ENCODE measurements at regions not wholly inside any gene's neighbourhood (a gene's known extent, or its start where the extent isn't known, plus 50 kb on each side); places are given as distances from the start of the nearest gene placed in this dataset.

DNA sequence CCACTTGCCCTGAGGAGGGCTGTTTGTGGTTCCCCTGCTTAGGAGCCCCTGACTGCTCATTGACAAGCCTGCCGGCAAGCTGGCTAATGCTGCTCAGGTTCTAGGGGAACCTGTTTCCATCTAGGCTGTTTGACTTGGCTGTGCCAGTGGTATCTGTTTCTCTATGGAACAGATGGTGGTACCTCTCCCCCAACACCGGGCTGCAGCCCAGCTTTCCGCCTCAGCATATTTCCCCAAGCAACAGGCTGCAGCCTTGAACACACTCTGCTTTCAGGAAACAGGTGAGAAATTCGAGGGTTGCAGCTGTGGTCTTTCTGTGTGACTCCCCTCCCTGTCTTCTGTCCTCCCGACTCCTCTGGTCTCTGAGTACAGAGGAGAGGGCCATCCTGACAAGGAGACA is 132.3 kb downstream of the TMEM132E start:
- intact Hi-C loops (cut with DNase I), result no loop called here
- no peak for ATAC-seq
- Histone ChIP-seq H3K4me3 (no peak overlapping the region), H3K36me3 (no peaks in the 10 kb centered on the region), H3K9me3 (no peaks in the 10 kb centered on the region), H3K27me3 (peaks cover 12% of the 10 kb centered on the region), H3K27ac (no peak overlapping the region), H3K4me1 (no peaks in the 10 kb centered on the region)
- no peak for DNase-seq
- TF ChIP-seq, protein P1, sequence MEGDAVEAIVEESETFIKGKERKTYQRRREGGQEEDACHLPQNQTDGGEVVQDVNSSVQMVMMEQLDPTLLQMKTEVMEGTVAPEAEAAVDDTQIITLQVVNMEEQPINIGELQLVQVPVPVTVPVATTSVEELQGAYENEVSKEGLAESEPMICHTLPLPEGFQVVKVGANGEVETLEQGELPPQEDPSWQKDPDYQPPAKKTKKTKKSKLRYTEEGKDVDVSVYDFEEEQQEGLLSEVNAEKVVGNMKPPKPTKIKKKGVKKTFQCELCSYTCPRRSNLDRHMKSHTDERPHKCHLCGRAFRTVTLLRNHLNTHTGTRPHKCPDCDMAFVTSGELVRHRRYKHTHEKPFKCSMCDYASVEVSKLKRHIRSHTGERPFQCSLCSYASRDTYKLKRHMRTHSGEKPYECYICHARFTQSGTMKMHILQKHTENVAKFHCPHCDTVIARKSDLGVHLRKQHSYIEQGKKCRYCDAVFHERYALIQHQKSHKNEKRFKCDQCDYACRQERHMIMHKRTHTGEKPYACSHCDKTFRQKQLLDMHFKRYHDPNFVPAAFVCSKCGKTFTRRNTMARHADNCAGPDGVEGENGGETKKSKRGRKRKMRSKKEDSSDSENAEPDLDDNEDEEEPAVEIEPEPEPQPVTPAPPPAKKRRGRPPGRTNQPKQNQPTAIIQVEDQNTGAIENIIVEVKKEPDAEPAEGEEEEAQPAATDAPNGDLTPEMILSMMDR (IDR thresholded peaks at IDR 0.05), result no peak

DNA sequence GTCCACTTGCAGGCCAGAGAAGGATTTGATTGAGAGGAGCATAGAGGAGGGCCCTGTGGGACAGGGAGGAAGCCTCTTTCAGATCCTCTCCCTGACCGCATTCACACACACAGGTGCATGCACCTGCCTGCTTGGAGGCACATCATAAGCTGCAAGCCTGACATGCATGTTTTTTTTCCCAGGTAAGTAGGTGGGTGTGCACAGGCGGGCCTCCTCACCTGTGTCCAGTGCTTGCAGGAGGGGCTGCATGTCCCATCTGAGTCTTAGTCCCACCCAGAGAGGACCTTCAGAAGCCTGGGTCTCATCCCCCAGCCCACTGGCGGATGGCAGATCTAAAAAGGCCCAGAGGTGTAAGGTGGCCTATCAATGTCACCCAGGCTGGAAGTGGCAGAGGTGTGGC is 130.8 kb downstream of the TMEM132E start:
- TF ChIP-seq, protein P1 (IDR thresholded peaks at IDR 0.05), result no peak
- H3K4me3 ChIP-seq, result no peak overlapping the region
- no peak overlapping the region for H3K27ac ChIP-seq
- no peak for DNase-seq
- intact Hi-C loops (cut with DNase I), result no loop called here
- no peaks in the 10 kb centered on the region for H3K36me3 ChIP-seq
- peaks cover 12% of the 10 kb centered on the region for H3K27me3 ChIP-seq
- no peak for ATAC-seq
- H3K4me1 ChIP-seq, result no peaks in the 10 kb centered on the region
- no peaks in the 10 kb centered on the region for H3K9me3 ChIP-seq

DNA sequence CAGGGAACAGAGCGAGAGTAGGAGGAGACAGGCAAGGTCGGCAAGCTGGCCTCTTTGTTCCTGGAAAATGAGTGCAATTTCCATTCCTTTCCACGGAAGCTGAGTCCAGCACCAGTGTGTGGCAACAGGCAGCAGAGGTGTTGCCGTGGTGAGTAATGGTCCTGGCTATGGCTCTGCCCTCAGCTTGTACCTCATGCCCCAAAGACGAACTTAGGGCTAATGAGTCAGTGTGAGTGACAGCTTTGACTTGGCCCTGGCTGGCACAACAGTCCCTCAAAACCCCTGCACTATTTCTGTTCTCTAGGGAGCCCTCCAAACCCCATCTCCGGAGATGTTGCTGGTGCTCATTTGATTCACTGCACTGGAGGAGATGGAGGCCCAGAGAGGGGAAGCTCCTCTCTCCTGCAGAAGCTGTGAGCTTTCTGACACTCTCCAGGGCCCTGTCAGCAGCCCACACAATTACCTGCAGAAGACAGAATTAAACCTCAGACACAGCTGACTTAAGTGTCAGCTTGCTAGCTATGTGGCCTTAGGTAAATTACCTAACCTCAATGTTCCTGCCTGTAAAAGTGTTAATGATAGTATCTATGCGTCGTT is 129.9 kb downstream of the TMEM132E start:
- Histone ChIP-seq H3K27ac (no peak overlapping the region), H3K36me3 (no peaks in the 10 kb centered on the region), H3K4me1 (no peaks in the 10 kb centered on the region), H3K9me3 (no peaks in the 10 kb centered on the region), H3K4me3 (no peak overlapping the region), H3K27me3 (peaks cover 12% of the 10 kb centered on the region)
- ATAC-seq (no peak), DNase-seq (no peak)
- intact Hi-C loops (cut with DNase I), result no loop called here
- TF ChIP-seq, protein P1 (IDR thresholded peaks at IDR 0.05), result no peak

DNA sequence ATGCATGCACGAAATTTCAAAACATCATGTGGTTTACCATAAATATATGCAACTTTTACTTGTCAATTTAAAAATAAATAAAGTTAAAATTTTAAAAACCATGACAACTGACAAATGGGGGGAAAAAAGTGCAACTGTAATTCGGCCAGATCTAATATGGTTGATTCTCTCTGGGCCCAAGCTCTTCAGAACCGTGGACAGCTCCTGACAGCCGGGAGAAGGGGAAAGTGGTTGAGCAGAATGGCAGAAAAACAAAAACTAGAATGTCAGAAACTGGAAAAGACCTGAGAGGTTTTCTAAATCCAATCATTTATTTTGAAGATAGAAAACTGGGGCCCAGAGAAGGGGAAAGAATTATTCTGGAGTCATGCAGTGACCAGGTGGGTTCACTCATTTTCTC is 126.6 kb downstream of the TMEM132E start:
- no peaks in the 10 kb centered on the region for H3K36me3 ChIP-seq
- ATAC-seq (no peak), DNase-seq (no peak)
- no peak overlapping the region for H3K4me3 ChIP-seq
- H3K9me3 ChIP-seq, result no peaks in the 10 kb centered on the region
- H3K27me3 ChIP-seq, result peaks cover 12% of the 10 kb centered on the region
- H3K27ac ChIP-seq, result no peak overlapping the region
- intact Hi-C loops (cut with DNase I), result no loop called here
- TF ChIP-seq, protein P1 (IDR thresholded peaks at IDR 0.05), result no peak
- H3K4me1 ChIP-seq, result no peaks in the 10 kb centered on the region

DNA sequence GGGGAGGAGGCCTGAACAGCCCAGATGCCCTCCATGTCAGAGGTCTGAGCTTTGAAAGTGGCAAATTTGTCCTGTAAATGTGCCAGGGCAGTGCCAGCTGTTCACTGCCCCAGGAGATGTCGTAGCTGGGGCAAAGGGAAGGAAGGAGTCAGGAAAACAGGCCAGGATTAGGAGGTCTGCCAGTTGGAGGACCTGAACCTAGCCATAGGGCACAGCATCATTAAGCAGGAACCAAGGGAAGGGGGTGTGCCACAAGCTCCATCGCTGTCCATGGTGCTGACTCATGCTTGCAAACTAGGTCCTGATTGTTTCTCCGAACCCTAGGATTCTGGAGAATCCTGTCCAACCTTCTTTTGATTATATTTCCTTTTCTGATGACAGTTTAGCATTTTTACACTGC is 124.2 kb downstream of the TMEM132E start:
- peak; percentile 36 for ATAC-seq
- no peaks in the 10 kb centered on the region for H3K9me3 ChIP-seq
- intact Hi-C loops (cut with DNase I), result no loop called here
- H3K27ac ChIP-seq, result no peak overlapping the region
- DNase-seq, result no peak
- H3K4me1 ChIP-seq, result no peaks in the 10 kb centered on the region
- peaks cover 5% of the 10 kb centered on the region for H3K27me3 ChIP-seq
- H3K4me3 ChIP-seq, result no peak overlapping the region
- H3K36me3 ChIP-seq, result no peaks in the 10 kb centered on the region
- TF ChIP-seq, protein P1 (IDR thresholded peaks at IDR 0.05), result no peak

DNA sequence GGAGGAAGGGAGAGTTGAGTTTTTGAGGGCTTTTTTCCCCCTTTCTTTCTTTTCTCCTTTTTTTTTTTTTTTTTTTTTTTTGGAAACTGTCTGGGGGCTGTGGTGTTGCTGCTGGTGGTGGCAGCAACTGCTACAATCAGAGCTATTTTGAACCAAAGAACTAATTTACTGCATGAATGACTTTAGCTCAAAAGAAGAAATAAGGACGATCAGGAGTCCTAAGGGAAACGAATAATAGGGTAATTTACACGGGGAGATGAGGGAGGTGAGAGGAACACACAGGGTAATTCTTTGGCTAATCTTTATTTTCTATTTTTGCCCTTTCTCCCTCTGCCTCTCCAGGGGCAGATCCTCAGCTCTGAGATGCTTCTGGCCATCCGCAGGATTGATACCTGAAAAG is 119.8 kb downstream of the TMEM132E start:
- no peak overlapping the region for H3K4me3 ChIP-seq
- no peaks in the 10 kb centered on the region for H3K9me3 ChIP-seq
- DNase-seq (no peak), ATAC-seq (no peak)
- intact Hi-C loops (cut with DNase I), result no loop called here
- H3K27ac ChIP-seq, result no peak overlapping the region
- TF ChIP-seq, protein P1 (IDR thresholded peaks at IDR 0.05), result no peak
- no peaks in the 10 kb centered on the region for H3K4me1 ChIP-seq
- H3K36me3 ChIP-seq, result no peaks in the 10 kb centered on the region
- peaks cover 5% of the 10 kb centered on the region for H3K27me3 ChIP-seq

Measured in upper lobe of right lung (tissue), 1 donor.